Neuronal stem cell (in vitro differentiated cells): ENCODE measurements at regions not wholly inside any gene's neighbourhood (a gene's known extent, or its start where the extent isn't known, plus 50 kb on each side); places are given as distances from the start of the nearest gene placed in this dataset.

Source experiments
- DNase-seq: peaks from one replicate; pipeline ENCODE4 v3.0.0-alpha.2; 2013; ENCODE audit warnings: low spot score
- H2AFZ ChIP-seq: one replicate; pipeline ENCODE4 v1.6.1; 2013; ENCODE audit warnings: mild to moderate bottlenecking, low read length, inconsistent platforms
- H2AK5ac ChIP-seq: 2 replicates; pipeline ENCODE4 v1.6.1; 2013; ENCODE audit warnings: low read depth, mild to moderate bottlenecking, inconsistent platforms, low read length, moderate library complexity, mixed read lengths
- H2BK120ac ChIP-seq: 2 replicates; pipeline ENCODE4 v1.6.1; 2013; ENCODE audit warnings: low read depth, mild to moderate bottlenecking, inconsistent platforms, low read length, moderate library complexity, mixed read lengths
- H2BK12ac ChIP-seq: one replicate; pipeline ENCODE4 v1.6.1; 2013; ENCODE audit warnings: low read length, inconsistent platforms
- H2BK15ac ChIP-seq: 2 replicates; pipeline ENCODE4 v1.6.1; 2013; ENCODE audit warnings: mild to moderate bottlenecking, low read length, inconsistent platforms, mixed read lengths
- H2BK5ac ChIP-seq: one replicate; pipeline ENCODE4 v1.6.1; 2013; ENCODE audit warnings: inconsistent platforms, mild to moderate bottlenecking, low read length, moderate library complexity
- H3K14ac ChIP-seq: one replicate; pipeline ENCODE4 v1.6.1; 2013; ENCODE audit warnings: low read length, inconsistent platforms
- H3K18ac ChIP-seq: 2 replicates; pipeline ENCODE4 v1.6.1; 2013; ENCODE audit warnings: low read length, inconsistent platforms
- H3K23ac ChIP-seq: 2 replicates; pipeline ENCODE4 v1.6.1; 2013; ENCODE audit warnings: low read depth, mild to moderate bottlenecking, mixed read lengths, low read length, inconsistent platforms; ENCODE audit not compliant: poor library complexity
- H3K27ac ChIP-seq: replicated peaks from 3 replicates; pipeline ENCODE4 v1.5.1; 2013; ENCODE audit warnings: low read length, inconsistent platforms
- H3K27me3 ChIP-seq, 3 experiments: 2 replicates each; pipeline ENCODE4 v1.6.1; 2013; ENCODE audit warnings: low read length in 3 of 3, mild to moderate bottlenecking in 2 of 3, inconsistent platforms in 1 of 3, low read depth in 1 of 3, mixed read lengths in 1 of 3, moderate library complexity in 1 of 3; ENCODE audit not compliant: control insufficient read depth in 3 of 3, insufficient read depth in 3 of 3
- H3K36me3 ChIP-seq, 2 donors: replicated peaks in 1 of 2; 2 replicates each; pipeline ENCODE4 v1.6.1; 2013; ENCODE audit warnings: low read length in 2 of 2; ENCODE audit not compliant: control insufficient read depth in 2 of 2, insufficient read depth in 2 of 2
- H3K4ac ChIP-seq: 2 replicates; pipeline ENCODE4 v1.6.1; 2013; ENCODE audit warnings: inconsistent platforms, mild to moderate bottlenecking, low read length, moderate library complexity
- H3K4me1 ChIP-seq, 2 donors: 1 replicate in 1 of 2; 2 replicates in 1 of 2; pipeline ENCODE4 v1.6.1; 2013; ENCODE audit warnings: low read length in 2 of 2, low read depth in 1 of 2; ENCODE audit not compliant: control insufficient read depth in 2 of 2, insufficient read depth in 1 of 2
- H3K4me2 ChIP-seq: one replicate; pipeline ENCODE4 v1.6.1; 2013; ENCODE audit warnings: mild to moderate bottlenecking, low read length, inconsistent platforms; ENCODE audit not compliant: insufficient read depth, poor library complexity, severe bottlenecking
- H3K4me3 ChIP-seq, 2 donors: 2 replicates each; pipeline ENCODE4 v1.5.1; 2013; ENCODE audit warnings: low read length in 2 of 2, mild to moderate bottlenecking in 2 of 2, inconsistent platforms in 1 of 2, moderate library complexity in 1 of 2
- H3K79me1 ChIP-seq: one replicate; pipeline ENCODE4 v1.6.1; 2013; ENCODE audit warnings: low read depth, mild to moderate bottlenecking, inconsistent platforms, low read length, moderate library complexity
- H3K9ac ChIP-seq: one replicate; pipeline ENCODE4 v1.6.1; 2013; ENCODE audit warnings: mild to moderate bottlenecking, low read depth, low read length, inconsistent platforms; ENCODE audit not compliant: poor library complexity
- H3K9me3 ChIP-seq, 2 donors: replicated peaks in 1 of 2; 2 replicates each; pipeline versions ENCODE3 to v1.6.1; 2013; ENCODE audit warnings: low read length in 2 of 2, mild to moderate bottlenecking in 2 of 2, inconsistent platforms in 1 of 2, low read depth in 1 of 2, mixed read lengths in 1 of 2, moderate library complexity in 1 of 2; ENCODE audit not compliant: control insufficient read depth in 2 of 2, insufficient read depth in 1 of 2
- H4K8ac ChIP-seq: one replicate; pipeline ENCODE4 v1.6.1; 2013; ENCODE audit warnings: low read depth, mild to moderate bottlenecking, inconsistent platforms, low read length, moderate library complexity
- H4K91ac ChIP-seq: one replicate; pipeline ENCODE4 v1.6.1; 2013; ENCODE audit warnings: low read length, low read depth, mild to moderate bottlenecking, inconsistent platforms; ENCODE audit not compliant: poor library complexity
- WGBS, 2 donors: extraction: QIAGEN DNeasy Blood & Tissue Kit; methylation state at CpG; one replicate each; pipeline ENCODE4 v1.1.7; 2013; ENCODE audit warnings: missing lambda C conversion rate in 2 of 2, mixed read lengths in 1 of 2; ENCODE audit not compliant: insufficient read length in 2 of 2, insufficient replicate concordance in 1 of 2; ENCODE audit errors: extremely low coverage in 2 of 2; 5-methylcytosine and 5-hydroxymethylcytosine counted together

DNA sequence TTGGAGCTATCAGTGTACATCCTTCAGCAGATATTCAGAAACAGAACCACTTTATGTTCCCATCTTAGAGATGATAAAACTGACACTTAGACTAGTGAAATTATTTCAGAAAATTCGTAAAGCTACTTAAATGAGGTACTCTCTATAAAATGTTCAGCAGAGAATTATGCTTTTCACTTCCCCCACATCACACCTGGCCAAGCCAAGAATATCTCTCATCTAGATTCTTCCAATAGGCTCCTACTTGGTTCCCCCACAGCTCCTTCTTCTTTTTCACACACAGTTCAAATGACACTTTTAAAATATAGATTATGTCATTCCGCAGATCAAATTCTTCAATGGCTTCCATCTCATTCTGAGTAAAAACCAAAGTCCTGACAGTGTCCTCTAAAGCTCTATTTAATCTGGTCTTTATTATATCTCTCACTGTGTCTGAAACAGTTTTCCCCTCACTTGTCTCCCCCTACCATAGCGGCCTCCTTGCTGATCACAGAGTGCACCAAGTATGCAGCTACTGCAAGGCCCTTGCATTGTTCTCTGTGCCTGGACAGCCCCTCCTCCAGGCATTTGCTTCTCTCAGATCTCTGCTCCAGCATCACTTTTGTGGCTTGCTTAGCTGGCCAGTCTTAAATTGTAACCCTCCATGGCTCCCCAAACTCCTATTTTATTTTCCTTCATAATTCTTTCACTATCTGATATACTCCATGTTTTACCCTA lies 736.8 kb upstream of the USP15 start:
- peak overlapping the region; percentile 21 for H2AFZ ChIP-seq
- no peaks in the 10 kb centered on the region for H3K36me3 ChIP-seq
- H3K9me3 ChIP-seq, result no peaks in the 10 kb centered on the region
- DNase-seq, result peak; percentile 23
- H3K27me3 ChIP-seq, result no peaks in the 10 kb centered on the region
- no peak overlapping the region for H2BK12ac ChIP-seq
- no peak overlapping the region for H2BK120ac ChIP-seq
- H4K8ac ChIP-seq, result no peak overlapping the region
- H3K4me2 ChIP-seq, result no peak overlapping the region
- no peak overlapping the region for H3K23ac ChIP-seq
- H2AK5ac ChIP-seq, result no peak overlapping the region
- no peak overlapping the region for H4K91ac ChIP-seq
- H3K9ac ChIP-seq, result no peak overlapping the region
- no CpG with 5 or more reads among the region's 3 CpGs for WGBS, 2 donors
- H3K4me3 ChIP-seq, result no peak overlapping the region
- H3K4ac ChIP-seq, result no peak overlapping the region
- no peak overlapping the region for H3K27ac ChIP-seq
- no peaks in the 10 kb centered on the region for H3K79me1 ChIP-seq
- H3K14ac ChIP-seq, result no peak overlapping the region
- no peak overlapping the region for H2BK15ac ChIP-seq
- H3K18ac ChIP-seq, result no peak overlapping the region
- H3K4me1 ChIP-seq, result peaks cover 3 to 6% of the 10 kb centered on the region in 2 donors
- no peak overlapping the region for H2BK5ac ChIP-seq

GRCh38 chr12:61524851-61525250 lies 735.4 kb upstream of the USP15 start:
- Histone ChIP-seq H3K79me1 (no peaks in the 10 kb centered on the region), H2BK120ac (no peak overlapping the region), H3K4ac (no peak overlapping the region), H2AK5ac (no peak overlapping the region), H3K4me3 (no peak overlapping the region), H3K4me1 (peaks cover 3 to 6% of the 10 kb centered on the region in 2 donors), H3K4me2 (no peak overlapping the region), H3K9ac (no peak overlapping the region), H2BK12ac (no peak overlapping the region), H3K27ac (no peak overlapping the region), H3K18ac (no peak overlapping the region), H3K27me3 (no peaks in the 10 kb centered on the region), H3K23ac (no peak overlapping the region), H4K91ac (no peak overlapping the region), H3K36me3 (no peaks in the 10 kb centered on the region), H4K8ac (no peak overlapping the region), H3K14ac (no peak overlapping the region), H2BK5ac (no peak overlapping the region), H2BK15ac (no peak overlapping the region), H3K9me3 (no peaks in the 10 kb centered on the region), H2AFZ (no peak overlapping the region)
- WGBS, 2 donors, result no CpG with 5 or more reads among the region's 2 CpGs
- no peak for DNase-seq

DNA sequence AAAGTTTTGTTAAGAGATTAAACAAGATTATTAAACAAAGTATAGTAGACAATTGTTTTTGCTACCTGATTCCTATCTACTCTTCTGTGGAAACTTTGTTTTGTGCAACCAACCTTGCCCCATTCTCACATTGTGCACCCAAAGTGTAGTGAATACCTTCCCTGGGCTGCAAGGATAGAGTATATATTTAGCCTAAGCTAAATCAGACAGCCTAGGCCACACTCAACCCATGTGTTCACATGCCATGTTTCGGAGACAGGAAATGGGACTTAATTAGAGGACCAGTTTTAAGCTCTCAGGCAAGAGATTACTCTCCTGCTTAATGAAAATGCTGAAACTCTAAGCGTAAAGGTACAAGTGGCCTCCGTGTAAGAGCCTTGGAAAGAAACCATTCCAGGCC lies 734.9 kb upstream of the USP15 start:
- Histone ChIP-seq H3K9me3 (no peaks in the 10 kb centered on the region), H2BK12ac (no peak overlapping the region), H2BK120ac (no peak overlapping the region), H3K27ac (no peak overlapping the region), H3K23ac (no peak overlapping the region), H3K9ac (no peak overlapping the region), H3K4me1 (peaks cover 3 to 6% of the 10 kb centered on the region in 2 donors), H3K14ac (no peak overlapping the region), H2AK5ac (no peak overlapping the region), H2AFZ (no peak overlapping the region), H4K8ac (no peak overlapping the region), H2BK15ac (no peak overlapping the region), H3K4me2 (no peak overlapping the region), H2BK5ac (no peak overlapping the region), H3K4me3 (no peak overlapping the region), H3K79me1 (no peaks in the 10 kb centered on the region), H3K4ac (no peak overlapping the region), H3K36me3 (no peaks in the 10 kb centered on the region), H4K91ac (no peak overlapping the region), H3K18ac (no peak overlapping the region), H3K27me3 (no peaks in the 10 kb centered on the region)
- no peak for DNase-seq
- WGBS, 2 donors, result no CpG with 5 or more reads among the region's 3 CpGs

DNA sequence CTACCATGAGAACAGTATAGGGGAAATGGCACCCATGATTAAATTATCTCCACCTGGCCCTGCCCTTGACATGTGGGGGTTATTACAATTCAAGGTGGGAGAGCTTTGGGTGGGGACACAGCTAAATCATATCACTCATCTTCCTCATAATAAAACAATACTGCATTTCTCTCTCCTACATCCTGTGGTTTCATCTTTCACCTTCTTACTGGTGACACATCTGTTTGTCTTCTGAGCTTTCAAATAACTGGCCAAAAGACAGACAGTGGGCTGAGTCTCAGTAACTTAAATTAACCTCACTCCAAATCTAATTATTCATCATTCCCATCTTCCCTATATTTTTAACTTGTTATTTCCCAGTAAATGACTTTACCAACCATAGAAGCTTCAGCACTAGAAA lies 729.7 kb upstream of the USP15 start:
- H2BK5ac ChIP-seq, result no peak overlapping the region
- no peak overlapping the region for H3K4me2 ChIP-seq
- no peak overlapping the region for H3K9ac ChIP-seq
- H3K36me3 ChIP-seq, result no peaks in the 10 kb centered on the region
- no peak overlapping the region for H2BK12ac ChIP-seq
- no peak for DNase-seq
- no peak overlapping the region for H4K8ac ChIP-seq
- no peaks in the 10 kb centered on the region for H3K79me1 ChIP-seq
- H3K27me3 ChIP-seq, result no peaks in the 10 kb centered on the region
- H2BK15ac ChIP-seq, result no peak overlapping the region
- no peak overlapping the region for H2AK5ac ChIP-seq
- no peak overlapping the region for H4K91ac ChIP-seq
- no peaks in the 10 kb centered on the region for H3K9me3 ChIP-seq
- H3K4ac ChIP-seq, result no peak overlapping the region
- no peak overlapping the region for H2AFZ ChIP-seq
- H3K4me3 ChIP-seq, result no peak overlapping the region
- no peak overlapping the region for H3K27ac ChIP-seq
- no peaks in the 10 kb centered on the region for H3K4me1 ChIP-seq
- H3K23ac ChIP-seq, result no peak overlapping the region
- H3K14ac ChIP-seq, result no peak overlapping the region
- H3K18ac ChIP-seq, result no peak overlapping the region
- no peak overlapping the region for H2BK120ac ChIP-seq
